Stimulated activated CD4-positive, alpha-beta T cell treated with anti-CD3 and anti-CD28 coated beads, Interleukin-12 subunit alpha, Interleukin-12 subunit beta, amount 100 ng/mL, for 48 hours (primary cell): ENCODE measurements at regions not wholly inside any gene's neighbourhood (a gene's known extent, or its start where the extent isn't known, plus 50 kb on each side); places are given as distances from the start of the nearest gene placed in this dataset.

Experiments used
- DNase-seq, 3 donors: peaks; one replicate each; pipeline ENCODE4 v3.0.0-alpha.2; 2020; ENCODE audit warnings: low read depth in 2 of 3, low spot score in 1 of 3

DNA sequence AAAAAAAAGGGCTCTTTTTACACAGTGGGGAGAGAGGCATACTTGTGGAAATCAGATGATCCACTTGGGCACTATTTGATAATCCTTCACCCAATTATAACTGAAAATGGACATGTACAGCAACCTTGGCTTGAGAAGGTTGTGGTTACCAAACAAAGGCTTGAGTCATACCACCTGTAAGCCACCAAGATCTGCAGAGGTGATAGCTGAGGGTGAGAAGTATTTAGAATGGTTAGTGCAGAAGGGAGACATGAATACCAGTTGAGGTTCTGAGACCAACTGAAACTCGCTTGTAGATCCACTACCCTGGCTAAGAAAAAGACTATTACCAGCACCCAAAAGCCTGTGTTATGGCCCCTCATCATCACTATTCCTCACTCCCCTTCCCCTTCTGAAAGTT, 614.0 kb downstream of the STIM2 start:
- DNase-seq = no peak

DNA sequence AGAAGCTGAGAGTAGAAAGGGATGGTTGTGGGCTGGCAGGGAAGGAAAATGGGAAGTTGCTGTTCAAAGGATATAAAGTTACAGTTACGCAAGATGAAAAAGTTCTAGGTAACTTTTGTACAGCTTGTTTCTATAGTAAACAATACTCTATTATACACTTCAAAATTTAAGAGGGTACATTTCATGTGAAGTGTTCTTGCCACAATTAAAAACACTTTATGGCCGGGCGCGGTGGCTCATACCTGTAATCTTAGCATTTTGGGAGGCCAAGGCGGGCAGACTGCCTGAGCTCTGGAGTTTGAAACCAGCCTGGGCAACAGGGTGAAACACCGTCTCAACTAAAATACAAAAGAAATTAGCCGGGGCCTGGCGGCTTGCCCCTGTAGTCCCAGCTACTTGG, 623.6 kb downstream of the STIM2 start:
- no peak for DNase-seq

DNA sequence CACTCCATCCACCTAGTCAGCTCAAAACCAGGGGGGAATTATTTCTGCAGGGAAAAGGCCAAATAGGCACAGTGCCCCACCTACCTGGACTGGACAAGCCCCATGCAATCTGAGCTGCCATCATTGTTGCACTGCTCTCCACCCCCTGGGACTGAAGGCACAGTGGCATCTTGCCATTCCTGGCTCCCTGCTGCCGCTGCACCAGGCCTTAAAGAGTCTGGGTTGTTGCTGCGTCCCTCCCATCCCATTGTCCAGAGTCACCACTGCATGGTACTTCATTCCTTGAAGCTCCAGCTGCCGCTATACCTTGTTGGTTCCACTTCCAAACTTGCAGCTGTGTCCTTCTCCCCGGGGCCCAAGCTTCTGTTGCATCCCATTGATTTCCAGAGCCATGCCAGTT, 629.7 kb downstream of the STIM2 start:
- no peak for DNase-seq

DNA sequence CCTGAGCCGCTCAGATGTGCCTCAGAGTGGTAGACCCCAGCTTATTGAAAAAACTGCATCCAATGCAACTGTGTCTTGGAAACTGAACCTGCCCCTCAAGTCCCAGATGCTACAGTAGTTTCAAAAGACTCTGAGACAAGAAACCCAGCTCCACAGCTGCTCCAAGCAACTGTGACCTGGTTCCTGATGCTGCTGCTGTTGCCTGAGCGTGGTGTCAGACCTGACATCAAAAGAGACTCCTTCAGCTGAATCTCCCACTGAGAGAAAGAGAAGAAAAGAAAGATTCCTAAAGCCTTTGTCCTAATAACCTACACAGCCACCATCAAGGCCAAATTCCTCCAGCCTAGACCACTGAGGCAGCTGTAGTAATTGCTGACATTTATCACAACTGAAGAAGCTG, 630.1 kb downstream of the STIM2 start:
- DNase-seq = no peak

DNA sequence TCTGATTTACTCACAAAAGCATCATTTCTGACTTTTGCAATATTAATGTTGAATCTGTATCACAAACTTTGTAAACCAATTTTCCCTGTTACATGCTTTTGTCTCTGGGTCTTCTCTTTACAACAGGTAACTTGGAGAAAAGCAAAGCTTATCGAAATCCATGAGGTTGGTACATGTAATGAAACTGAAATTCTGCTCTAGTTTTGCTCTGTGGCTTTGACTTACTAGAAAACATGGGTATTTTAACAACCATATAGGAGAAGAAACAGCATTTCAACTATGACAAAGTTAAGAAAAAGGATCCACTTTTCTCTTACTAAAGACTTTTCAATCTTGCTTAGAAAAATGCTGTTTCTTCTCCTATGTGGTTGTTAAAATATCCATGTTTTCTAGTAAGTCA, 645.8 kb downstream of the STIM2 start:
- DNase-seq = no peak

DNA sequence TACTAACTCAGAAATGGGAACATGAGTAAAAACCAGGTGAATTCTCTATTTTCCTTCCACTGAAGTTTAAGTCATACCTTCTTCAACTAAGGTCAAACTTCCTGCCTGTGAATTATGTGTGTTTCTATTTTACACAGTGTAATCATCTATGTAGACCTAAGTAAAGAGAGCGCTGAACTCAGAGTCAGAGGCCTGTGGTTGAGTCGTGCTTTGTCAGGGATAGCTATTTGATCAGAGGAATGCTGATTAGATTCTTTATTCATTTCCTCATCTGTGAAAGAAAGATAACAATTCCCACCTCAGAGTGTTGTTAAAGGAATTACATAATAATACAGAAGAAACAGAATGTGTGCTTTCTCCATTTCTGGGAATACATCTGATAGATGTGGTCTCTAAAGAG, 654.1 kb downstream of the STIM2 start:
- no peak for DNase-seq

DNA sequence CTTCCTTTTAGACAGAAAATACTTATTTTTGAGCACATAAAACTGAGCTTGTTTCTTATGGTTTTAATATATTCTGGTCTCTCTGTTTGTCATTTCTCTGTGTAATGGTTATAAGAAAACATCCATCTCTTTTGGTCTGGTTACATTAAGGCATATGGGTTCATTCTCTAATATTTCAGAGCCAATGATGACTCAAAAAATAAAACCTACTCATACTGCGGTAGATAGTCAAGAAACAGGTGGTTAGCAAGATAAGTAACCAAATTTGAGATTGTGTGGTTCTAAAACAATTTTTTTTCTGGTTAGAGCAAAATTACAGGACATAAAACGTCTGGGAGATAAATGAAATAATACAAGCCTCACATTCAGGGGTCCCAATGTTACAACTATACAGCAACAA, 654.5 kb downstream of the STIM2 start:
- no peak for DNase-seq

DNA sequence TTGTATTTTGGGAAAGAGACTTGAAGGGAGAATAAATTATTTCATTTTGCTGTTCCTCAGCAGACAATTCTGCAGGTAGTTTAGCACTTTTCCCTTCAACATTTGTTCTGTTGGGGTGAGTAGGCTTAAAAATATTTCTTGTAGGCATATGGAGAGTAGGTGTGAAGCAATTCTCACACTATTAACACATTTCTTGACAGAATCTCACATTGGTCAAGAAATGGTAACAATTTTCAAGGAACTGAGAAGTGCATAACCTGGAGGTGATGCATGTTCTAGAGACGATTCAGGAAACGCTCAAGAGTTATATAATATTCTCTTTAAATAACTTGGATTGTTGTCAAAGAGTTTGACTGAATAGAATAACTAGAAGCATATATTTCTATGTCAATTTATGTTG, 658.2 kb downstream of the STIM2 start:
- no peak for DNase-seq

DNA sequence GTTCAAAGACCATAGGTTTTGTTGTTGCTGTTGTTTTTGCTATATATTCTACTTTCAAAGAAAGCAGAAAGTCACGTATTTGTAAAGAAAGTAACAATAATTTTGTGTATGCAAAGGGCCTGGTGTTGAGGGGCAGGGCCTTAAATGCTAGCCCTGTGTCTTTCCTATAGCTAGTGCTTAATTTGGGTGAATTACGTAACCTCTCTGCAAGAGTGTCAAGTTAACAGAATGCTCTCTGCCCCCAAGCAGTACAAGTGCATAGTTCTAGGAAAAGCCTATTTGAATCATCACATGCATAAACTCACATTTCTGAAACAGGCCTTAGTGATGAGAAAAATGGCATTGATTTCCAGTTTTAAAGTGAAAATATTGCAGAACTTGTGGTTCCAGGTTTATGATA, 663.6 kb downstream of the STIM2 start:
- no peak for DNase-seq

DNA sequence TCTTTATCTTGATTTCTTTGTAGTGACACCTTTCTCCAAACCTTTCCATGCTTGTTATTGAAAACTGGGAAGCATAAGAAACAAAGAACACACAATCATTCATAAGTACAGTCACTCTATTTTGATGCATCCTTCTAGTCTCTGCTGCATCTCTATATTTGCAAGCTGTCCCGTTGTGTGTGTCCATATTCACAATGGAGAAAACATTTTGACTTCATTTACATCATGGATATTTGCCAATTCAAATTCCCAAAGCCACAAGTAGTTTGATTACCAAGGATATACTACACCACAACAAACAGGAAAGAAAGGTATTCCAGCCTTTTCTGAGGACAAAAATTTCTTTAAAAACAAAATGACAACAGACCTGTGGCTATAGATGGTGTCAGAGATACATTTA, 673.8 kb downstream of the STIM2 start:
- DNase-seq = no peak

DNA sequence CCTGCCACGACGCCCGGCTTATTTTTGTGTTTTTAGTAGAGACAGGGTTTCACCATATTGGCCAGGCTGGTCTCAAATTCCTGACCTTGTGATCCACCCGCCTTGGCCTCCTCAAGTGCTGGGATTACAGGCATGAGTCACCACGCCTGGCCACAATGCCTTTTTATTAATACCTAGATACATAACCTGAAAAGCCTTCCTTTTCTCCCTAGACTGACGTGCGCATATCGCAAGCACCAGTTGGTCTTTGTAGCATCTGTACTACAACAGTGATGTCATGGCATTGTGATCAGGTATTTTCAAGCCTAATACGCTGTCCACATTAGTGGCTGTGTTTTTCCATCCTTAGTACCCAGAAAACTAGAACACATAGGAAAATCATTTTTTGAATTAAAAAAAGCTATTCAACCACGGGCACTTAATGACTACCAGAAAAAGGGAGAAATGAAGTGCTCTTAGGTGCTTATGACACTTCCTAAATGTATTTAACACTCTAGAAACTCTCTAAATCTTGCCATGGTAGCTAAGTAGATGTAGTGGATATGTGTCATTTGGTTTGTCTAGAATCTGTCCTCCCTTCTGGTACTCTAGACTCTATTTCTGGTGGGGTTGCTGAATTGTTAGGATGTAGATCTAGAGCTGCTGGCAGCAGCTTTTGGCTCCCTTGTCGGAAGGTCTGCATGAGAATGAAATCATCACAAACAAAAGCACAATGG, 707.8 kb downstream of the STIM2 start:
- no peak for DNase-seq

DNA sequence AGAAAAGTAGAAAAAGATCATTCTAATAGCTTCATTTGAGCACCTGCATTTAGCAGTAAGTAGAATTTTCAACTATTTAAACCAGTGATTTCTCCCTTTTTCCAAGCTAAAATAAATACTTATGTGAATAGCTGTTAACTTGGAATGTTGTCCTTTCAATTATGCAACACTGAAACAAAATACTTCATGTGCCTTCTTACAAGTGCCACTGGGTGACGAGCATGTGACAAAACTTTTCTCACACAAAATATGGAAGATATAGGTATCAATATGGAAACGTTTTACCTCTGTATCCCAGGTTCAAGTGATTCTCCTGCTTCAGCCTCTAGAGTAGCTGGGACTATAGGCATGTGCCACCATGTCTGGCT, 708.3 kb downstream of the STIM2 start:
- DNase-seq = no peak

DNA sequence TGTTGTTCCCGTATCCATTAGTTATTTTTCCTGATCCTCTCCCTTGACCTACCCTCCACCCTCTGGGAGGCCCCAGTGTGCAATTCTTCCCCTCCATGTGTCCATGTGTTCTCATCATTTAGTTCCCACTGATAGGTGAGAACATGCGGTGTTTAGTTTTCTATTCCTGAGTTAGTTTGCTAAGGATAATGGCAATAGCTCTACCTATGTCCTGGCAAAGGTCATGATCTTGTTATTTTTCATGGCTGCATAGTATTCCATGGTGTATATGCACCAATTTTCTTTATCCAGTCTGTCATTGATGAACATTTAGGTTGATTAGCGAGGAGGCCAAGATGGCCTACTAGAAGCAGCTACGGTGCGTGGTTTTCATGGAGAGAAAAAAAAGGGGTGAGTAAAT, 714.1 kb downstream of the STIM2 start:
- no peak for DNase-seq

DNA sequence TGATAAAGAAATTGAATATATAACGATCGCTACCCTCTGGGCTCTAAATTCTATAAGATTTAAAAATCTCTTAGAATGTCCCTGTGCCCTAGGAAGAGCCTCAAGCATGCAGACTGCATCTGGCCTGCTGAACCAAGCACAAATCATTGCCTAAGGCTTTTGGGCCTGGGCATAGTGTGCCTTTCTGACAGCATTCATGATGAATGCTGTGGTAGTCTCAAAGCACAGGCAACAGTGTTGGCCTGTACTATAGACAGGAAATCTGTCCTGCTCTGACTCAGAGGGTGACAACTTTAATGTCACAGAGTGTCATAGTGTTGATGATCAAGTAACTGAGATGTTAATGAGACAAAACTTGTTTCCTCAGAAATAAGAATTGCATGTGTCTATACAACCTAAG, 717.3 kb downstream of the STIM2 start:
- no peak for DNase-seq

DNA sequence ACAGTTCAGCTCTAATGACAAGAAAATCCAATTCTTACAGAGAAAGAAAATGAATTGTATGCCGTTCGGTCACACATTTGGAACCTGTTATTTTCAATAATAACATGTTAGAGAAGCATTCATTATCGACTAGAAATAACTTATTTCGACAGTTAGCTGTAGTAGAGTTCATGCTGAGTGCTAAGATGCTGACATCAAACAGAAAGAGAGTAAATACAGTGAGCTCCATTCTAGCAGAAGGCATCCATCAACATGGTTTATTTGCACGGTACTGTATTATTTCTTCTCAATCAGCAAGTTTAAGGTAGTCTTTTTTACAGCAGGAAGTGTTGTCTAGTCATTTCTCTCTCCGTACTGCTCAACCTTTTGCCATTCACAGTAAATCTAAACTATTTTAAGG, 732.1 kb downstream of the STIM2 start:
- DNase-seq = no peak

DNA sequence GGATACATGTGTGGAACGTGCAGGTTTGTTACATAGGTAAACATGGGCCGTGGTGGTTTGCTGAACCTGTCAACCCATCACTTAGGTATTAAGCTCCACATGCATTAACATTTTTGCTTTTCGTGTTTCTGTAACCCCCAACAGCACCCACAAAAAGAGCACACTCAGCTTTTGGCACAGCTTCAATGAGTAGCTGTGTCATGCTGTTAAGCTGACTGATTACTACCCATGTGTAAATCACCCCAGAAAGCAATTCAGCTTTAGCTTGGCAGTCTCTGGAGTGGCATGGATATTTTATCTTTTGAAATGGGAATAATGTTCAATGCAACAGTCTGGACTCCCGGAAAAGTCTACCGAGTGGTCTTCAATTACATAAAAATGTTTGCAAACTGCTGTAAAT, 734.3 kb downstream of the STIM2 start:
- DNase-seq = no peak

DNA sequence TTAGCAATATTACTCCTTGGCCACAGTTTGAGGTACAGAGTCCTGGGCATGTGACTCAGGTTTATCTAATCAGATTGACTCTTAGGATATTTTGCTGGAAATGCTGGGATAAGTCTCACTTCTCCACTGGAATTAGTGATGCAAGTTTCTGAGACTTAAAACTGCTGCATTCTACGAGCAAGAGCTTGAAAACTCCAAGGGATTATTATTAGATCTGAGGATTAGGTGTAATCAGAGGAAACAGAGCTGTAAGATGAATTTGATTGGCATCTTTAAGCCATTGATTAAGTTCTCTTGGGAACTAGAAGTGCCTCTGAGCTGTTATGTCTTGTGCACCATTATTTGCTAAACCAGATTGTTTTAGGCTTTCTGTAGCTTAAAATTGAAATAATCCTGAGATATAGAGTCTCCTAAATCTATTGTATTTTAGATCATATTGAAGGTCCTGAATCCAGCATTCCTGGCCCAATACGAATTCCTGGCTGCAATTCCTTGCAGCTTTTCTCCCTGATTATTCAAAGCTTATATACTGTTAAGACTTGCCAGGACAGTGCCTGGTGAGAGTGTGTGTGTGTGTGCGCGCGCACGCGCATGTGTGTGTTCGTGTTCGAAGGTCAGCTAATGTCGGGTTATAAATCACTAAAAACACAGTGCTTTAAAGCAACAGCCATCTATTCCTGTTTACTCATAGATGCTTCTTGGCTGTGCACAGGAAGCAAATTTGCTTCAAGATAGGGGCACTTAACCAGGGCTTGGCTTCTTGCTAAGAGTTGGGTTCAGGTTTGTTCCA, 735.1 kb downstream of the STIM2 start:
- no peak for DNase-seq

DNA sequence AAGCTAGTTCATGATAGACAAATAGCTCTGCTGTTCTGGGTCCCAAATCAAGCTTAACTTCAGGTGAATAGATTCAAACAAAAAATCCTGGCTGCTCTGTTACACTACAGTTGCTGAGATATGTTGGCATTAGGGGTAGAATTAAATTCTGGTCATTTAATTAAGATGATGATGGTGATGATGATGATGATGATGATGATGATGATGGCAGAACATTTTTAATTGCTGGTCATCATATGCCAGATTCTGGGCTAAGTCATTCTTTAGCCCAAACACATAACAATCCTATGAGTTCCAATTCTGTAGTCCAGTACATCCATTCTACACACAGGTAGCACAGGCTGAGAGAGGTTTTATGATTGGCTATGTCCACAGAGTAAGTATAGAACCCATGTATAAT, 741.5 kb downstream of the STIM2 start:
- DNase-seq = no peak

DNA sequence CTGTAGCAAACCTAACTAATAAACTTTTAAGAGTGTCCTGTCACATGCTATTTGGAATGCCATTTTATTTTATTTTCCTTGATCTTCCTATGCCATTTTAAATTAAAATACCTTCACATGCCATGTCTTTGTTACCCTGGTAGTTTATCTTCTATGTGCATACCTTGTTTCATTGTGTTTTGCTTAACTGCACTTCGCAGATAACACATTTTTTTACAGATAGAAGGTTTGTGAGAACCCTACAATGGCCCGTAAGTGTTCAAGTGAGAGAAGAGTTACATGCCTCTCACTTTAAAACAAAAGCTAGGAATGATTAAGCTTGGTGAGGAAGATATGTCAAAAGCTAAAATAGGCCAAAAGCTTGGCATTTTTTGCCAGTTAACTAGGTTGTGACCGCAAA, 744.1 kb downstream of the STIM2 start:
- no peak for DNase-seq

DNA sequence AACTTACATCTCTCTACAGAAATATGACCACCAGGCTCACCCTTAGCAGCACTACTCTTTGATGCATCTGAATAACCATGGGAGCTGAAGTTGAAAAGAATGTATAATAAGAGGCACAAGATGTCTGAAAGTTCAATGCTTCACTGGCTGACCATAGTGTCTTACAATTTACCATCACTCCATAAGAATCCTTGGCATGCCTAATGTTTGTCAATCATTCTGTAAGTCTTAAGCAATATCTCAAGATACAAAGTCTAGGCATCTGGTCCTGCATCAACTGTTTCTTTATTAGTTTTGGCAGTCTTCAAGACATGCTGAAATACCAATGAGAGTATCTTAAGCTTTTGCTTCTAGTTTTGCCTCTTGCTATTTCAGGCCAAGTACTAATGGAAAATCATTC, 755.5 kb downstream of the STIM2 start:
- no peak for DNase-seq

DNA sequence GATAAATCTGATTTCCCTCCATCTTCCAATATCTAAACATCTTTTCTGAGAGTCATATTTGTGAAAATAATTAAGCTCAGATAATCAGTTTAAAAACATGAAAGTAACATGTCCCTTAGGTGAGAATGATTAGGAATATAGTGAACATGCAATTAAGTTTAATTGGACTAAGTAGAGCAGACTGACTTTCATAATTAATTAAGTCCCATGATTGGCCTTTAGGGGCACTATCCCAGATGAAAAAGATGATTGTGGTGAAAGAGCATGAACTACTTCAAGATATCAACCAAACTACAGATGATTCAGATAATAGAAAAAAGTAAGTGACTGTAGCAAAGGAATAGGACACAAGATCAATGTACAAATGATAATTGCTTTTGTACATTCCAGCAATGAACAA, 758.8 kb downstream of the STIM2 start:
- DNase-seq = no peak

DNA sequence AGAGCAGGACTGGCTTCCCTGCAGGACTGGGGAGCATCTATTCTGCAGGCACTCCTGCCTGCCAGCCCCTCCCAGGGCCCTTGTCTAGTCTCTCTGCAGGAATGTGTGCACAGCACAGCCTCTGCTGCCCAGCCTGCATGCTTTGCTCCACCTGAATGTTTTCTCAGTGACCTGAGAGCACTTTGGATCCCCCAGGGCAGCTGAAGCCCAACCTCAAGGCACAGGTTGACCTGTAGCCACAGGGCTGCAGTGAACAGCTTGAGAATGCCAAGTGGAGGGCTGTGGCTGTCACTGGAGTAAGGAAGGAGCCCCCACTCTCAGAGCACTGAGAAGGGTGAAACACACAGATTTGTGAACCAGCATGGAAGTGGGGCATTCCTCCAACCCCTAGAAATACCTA, 760.2 kb downstream of the STIM2 start:
- DNase-seq = no peak

DNA sequence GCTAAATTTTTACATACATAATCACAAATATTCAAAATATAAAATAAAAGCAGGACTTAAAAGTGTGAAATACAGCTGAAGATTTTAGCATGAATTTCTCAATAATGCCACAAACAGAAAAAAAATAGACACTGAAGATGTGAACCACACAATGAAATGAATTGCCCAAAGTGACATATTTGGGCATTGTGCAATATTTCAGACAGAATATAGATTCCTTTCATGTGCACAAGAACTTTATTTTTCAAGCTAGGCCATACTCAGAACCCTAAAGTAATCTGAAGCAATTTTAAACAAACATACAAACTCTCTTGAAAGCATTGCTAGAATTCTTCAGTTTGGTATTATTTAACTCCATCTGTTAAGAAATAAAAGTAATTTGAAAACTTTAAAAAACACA, 764.1 kb downstream of the STIM2 start:
- DNase-seq = no peak
